K562 (cell line): ENCODE measurements at regions not wholly inside any gene's neighbourhood (a gene's known extent, or its start where the extent isn't known, plus 50 kb on each side); places are given as distances from the start of the nearest gene placed in this dataset.

Experiments
- BRCA1 ChIP-seq, 2 experiments: fragments of 450-650 bp in 1 of 2; sonication (generic) in 1 of 2; formaldehyde crosslinking in 1 of 2; IDR thresholded peaks; 2 replicates each; pipeline versions ENCODE4 v1.5.0 to v1.6.1; 2017 to 2020; ENCODE audit warnings: mild to moderate bottlenecking in 1 of 2, missing genetic modification reagents in 1 of 2
- CBX1 ChIP-seq: sonication (generic); IDR thresholded peaks from 2 replicates; pipeline ENCODE4 v1.6.1; 2016; ENCODE audit warnings: antibody characterized with exemption, low read depth, mild to moderate bottlenecking
- PRMT5 ChIP-seq: sonication (generic); formaldehyde crosslinking; IDR thresholded peaks from 2 replicates; pipeline ENCODE4 v1.5.0; 2020; ENCODE audit warnings: missing genetic modification reagents
- SAFB ChIP-seq: fragments of 200-400 bp; formaldehyde crosslinking; IDR thresholded peaks from 2 replicates; pipeline ENCODE4 v1.6.1; 2017; ENCODE audit warnings: low read depth, low read length, borderline replicate concordance
- SMARCC2 ChIP-seq: fragments of 450-650 bp; IDR thresholded peaks from 2 replicates; pipeline ENCODE4 v1.6.1; 2017; ENCODE audit warnings: antibody characterized with exemption, moderate library complexity, mild to moderate bottlenecking, low read depth
- XRCC4 ChIP-seq: IDR thresholded peaks from one replicate; pipeline ENCODE4 v1.6.1; 2011; ENCODE audit not compliant: insufficient read depth, insufficient read length; ENCODE audit errors: extremely low read depth
- ZFPM2 ChIP-seq: fragments of 250-450 bp; sonication (Bioruptor Pico); IDR thresholded peaks from 2 replicates; pipeline ENCODE4 v1.5.1; 2022; ENCODE audit warnings: mild to moderate bottlenecking
- TF ChIP-seq, protein P1 (sequence below): fragments of 450-650 bp; IDR thresholded peaks from 2 replicates; pipeline ENCODE4 v1.6.1; 2016; ENCODE audit warnings: mild to moderate bottlenecking
- TF ChIP-seq, protein P2 (sequence below): fragments of 450-650 bp; IDR thresholded peaks from 2 replicates; pipeline ENCODE4 v1.6.1; 2017; ENCODE audit warnings: antibody characterized with exemption
- TF ChIP-seq, protein P3 (sequence below): fragments of 250-450 bp; sonication (Bioruptor Pico); IDR thresholded peaks from 2 replicates; pipeline ENCODE4 v1.5.0; 2021; ENCODE audit warnings: mild to moderate bottlenecking, borderline replicate concordance

DNA sequence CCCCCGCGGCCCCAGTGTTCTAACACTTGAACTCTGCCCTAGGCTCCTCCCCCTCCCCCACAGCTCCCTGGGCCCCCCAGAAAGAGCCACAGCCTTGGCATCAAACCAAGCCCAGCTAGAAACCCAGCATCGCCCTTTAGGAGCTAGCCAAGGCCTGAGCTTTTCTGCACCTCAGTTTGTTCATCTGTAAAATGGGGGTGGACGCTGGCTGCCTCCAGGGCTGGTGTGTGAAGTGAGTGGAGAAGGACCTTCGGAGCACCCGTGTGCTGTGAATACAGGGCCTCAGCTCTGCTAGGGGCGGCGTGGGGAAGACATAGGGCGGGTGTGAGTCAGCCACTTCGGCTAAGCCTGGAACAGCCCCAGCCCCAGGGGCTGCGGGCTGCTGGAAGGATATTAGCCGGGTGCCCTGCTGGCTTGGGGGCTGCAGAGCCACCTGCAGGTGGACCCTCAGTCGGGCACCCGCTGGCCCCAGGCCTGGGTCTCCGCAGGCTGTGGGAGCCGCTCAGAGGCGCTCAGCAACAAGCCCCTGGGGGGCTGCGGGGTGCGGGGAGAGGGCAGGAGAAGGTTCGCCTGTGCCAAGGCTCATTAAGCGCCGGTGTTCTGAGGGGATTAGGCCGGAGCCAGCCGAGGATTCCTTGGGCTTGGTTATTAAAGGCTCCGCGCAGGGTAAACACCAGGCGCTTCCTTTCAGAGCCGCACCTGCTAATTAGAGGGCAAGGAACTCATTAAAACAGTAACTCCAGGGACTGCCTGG, 217.0 kb upstream of the CIBAR2 start (continued):
- TF ChIP-seq, protein P1, sequence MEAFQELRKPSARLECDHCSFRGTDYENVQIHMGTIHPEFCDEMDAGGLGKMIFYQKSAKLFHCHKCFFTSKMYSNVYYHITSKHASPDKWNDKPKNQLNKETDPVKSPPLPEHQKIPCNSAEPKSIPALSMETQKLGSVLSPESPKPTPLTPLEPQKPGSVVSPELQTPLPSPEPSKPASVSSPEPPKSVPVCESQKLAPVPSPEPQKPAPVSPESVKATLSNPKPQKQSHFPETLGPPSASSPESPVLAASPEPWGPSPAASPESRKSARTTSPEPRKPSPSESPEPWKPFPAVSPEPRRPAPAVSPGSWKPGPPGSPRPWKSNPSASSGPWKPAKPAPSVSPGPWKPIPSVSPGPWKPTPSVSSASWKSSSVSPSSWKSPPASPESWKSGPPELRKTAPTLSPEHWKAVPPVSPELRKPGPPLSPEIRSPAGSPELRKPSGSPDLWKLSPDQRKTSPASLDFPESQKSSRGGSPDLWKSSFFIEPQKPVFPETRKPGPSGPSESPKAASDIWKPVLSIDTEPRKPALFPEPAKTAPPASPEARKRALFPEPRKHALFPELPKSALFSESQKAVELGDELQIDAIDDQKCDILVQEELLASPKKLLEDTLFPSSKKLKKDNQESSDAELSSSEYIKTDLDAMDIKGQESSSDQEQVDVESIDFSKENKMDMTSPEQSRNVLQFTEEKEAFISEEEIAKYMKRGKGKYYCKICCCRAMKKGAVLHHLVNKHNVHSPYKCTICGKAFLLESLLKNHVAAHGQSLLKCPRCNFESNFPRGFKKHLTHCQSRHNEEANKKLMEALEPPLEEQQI, result no peak
- no peak for TF ChIP-seq PRMT5 (CRISPR knock-in tag)
- TF ChIP-seq SMARCC2, result no peak
- TF ChIP-seq, protein P2, sequence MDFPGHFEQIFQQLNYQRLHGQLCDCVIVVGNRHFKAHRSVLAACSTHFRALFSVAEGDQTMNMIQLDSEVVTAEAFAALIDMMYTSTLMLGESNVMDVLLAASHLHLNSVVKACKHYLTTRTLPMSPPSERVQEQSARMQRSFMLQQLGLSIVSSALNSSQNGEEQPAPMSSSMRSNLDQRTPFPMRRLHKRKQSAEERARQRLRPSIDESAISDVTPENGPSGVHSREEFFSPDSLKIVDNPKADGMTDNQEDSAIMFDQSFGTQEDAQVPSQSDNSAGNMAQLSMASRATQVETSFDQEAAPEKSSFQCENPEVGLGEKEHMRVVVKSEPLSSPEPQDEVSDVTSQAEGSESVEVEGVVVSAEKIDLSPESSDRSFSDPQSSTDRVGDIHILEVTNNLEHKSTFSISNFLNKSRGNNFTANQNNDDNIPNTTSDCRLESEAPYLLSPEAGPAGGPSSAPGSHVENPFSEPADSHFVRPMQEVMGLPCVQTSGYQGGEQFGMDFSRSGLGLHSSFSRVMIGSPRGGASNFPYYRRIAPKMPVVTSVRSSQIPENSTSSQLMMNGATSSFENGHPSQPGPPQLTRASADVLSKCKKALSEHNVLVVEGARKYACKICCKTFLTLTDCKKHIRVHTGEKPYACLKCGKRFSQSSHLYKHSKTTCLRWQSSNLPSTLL, result no peak
- no peak for TF ChIP-seq ZFPM2
- TF ChIP-seq CBX1, result peak; percentile 98
- no peak for TF ChIP-seq BRCA1 (IDR thresholded peaks at IDR 0.05)
- TF ChIP-seq BRCA1 (CRISPR knock-in tag; IDR thresholded peaks at IDR 0.05), result 0 out of 2 replicates have a peak, but pooled peaks have one; percentile 54
- no peak for TF ChIP-seq XRCC4
- no peak for TF ChIP-seq SAFB
- TF ChIP-seq, protein P3, sequence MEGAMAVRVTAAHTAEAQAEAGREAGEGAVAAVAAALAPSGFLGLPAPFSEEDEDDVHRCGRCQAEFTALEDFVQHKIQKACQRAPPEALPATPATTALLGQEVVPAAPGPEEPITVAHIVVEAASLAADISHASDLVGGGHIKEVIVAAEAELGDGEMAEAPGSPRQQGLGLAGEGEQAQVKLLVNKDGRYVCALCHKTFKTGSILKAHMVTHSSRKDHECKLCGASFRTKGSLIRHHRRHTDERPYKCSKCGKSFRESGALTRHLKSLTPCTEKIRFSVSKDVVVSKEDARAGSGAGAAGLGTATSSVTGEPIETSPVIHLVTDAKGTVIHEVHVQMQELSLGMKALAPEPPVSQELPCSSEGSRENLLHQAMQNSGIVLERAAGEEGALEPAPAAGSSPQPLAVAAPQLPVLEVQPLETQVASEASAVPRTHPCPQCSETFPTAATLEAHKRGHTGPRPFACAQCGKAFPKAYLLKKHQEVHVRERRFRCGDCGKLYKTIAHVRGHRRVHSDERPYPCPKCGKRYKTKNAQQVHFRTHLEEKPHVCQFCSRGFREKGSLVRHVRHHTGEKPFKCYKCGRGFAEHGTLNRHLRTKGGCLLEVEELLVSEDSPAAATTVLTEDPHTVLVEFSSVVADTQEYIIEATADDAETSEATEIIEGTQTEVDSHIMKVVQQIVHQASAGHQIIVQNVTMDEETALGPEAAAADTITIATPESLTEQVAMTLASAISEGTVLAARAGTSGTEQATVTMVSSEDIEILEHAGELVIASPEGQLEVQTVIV, result no peak
